ENCODE measurements at regions not wholly inside any gene's neighbourhood (a gene's known extent, or its start where the extent isn't known, plus 50 kb on each side); places are given as distances from the start of the nearest gene placed in this dataset.

GRCh38 chr12:34599530-34600513 is 577.5 kb downstream of the ALG10 start:
- TF ChIP-seq CTCF (IDR thresholded peaks at IDR 0.05; ENCODE audit: borderline replicate concordance, extremely low read depth, low read length, poor library complexity, severe bottlenecking) (no peak), EZH2 (IDR thresholded peaks at IDR 0.05; ENCODE audit: borderline replicate concordance, low read depth, low read length, severe bottlenecking) (no peak)

Measured in DND-41 (cell line).